ENCODE measurements at regions not wholly inside any gene's neighbourhood (a gene's known extent, or its start where the extent isn't known, plus 50 kb on each side); places are given as distances from the start of the nearest gene placed in this dataset.

- Histone ChIP-seq H2BK12ac (ENCODE audit: low read depth, low read length) (no peak overlapping the region), H3K9ac (replicated peaks in 1 of 4; ENCODE audit: extremely low read depth in 1 of 4, low read depth in 3 of 4, low read length in 3 of 4) (no peak overlapping the region), H2BK20ac (ENCODE audit: low read length) (no peak overlapping the region), H2BK120ac (replicated peaks; ENCODE audit: low read depth, low read length) (no peak overlapping the region), H3K27me3 (replicated peaks in 1 of 4; ENCODE audit: control insufficient read depth in 3 of 4, extremely low read depth in 1 of 4, insufficient read depth in 3 of 4, low read length in 3 of 4) (no peaks in the 10 kb centered on the region; a peak in 1 of 7 replicates), H3K18ac (ENCODE audit: extremely low read depth, low read length) (no peak overlapping the region), H4K5ac (ENCODE audit: insufficient read length, low read depth, low read length) (no peak overlapping the region), H4K20me1 (replicated peaks in 1 of 2; ENCODE audit: control insufficient read depth in 1 of 2, insufficient read depth in 2 of 2, low read length in 2 of 2) (no peaks in the 10 kb centered on the region), H3K23me2 (ENCODE audit: low read depth, low read length) (no peaks in the 10 kb centered on the region), H3K9me3 (ENCODE audit: insufficient read depth in 2 of 2, low read depth in 1 of 2, low read length in 1 of 2) (peaks cover 0 to 2% of the 10 kb centered on the region in 2 experiments; a peak in 1 of 4 replicates), H3K36me3 (ENCODE audit: control insufficient read depth in 2 of 4, insufficient read depth in 4 of 4, low read length in 3 of 4) (no peaks in the 10 kb centered on the region), H3K4me3 (ENCODE audit: extremely low read depth in 1 of 4, insufficient read depth in 2 of 4, low read depth in 3 of 4, low read length in 4 of 4) (no peak overlapping the region), H3K79me1 (ENCODE audit: low read depth, low read length) (no peaks in the 10 kb centered on the region), H3K4me2 (ENCODE audit: insufficient read depth in 1 of 2, low read depth in 2 of 2, low read length in 2 of 2) (no peak overlapping the region), H2AK5ac (ENCODE audit: low read depth, low read length) (no peak overlapping the region), H3K4me1 (replicated peaks in 1 of 4; ENCODE audit: control insufficient read depth in 3 of 4, insufficient read depth in 4 of 4, low read length in 3 of 4) (peaks cover 0 to 3% (median 0%) of the 10 kb centered on the region in 4 experiments; a peak in 1 of 7 replicates), H2AFZ (ENCODE audit: low read length) (no peak overlapping the region), H3K4ac (replicated peaks; ENCODE audit: insufficient read length, low read depth, low read length) (no peak overlapping the region), H3K56ac (replicated peaks; ENCODE audit: insufficient read length, low read depth, low read length) (no peak overlapping the region), H2BK5ac (ENCODE audit: low read depth, low read length) (no peak overlapping the region), H3K23ac (ENCODE audit: insufficient read length) (no peak overlapping the region), H3K14ac (ENCODE audit: insufficient read length) (no peak overlapping the region), H3K79me2 (ENCODE audit: control insufficient read depth in 1 of 2, insufficient read depth in 2 of 2, low read length in 2 of 2) (no peaks in the 10 kb centered on the region), H4K91ac (replicated peaks; ENCODE audit: insufficient read length, low read length) (no peak overlapping the region), H2BK15ac (ENCODE audit: low read length) (no peak overlapping the region), H3K27ac (ENCODE audit: low read depth, low read length) (no peak overlapping the region), H4K8ac (ENCODE audit: extremely low read depth, insufficient read depth, low read length) (no peak overlapping the region)
- CTCF ChIA-PET (ENCODE audit: partially characterized antibody), result no interaction called here
- no peak for DNase-seq (ENCODE audit: low read depth in 1 of 2, low spot score in 2 of 2)
- no peak for FAIRE-seq
- POLR2A ChIA-PET (ENCODE audit: partially characterized antibody), result no interaction called here
- no peak for TF ChIP-seq MAX (IDR thresholded peaks at IDR 0.05)
- no peak for TF ChIP-seq CHD7 (IDR thresholded peaks at IDR 0.05; ENCODE audit: insufficient replicate concordance, low read length)
Observed at GRCh38 chrX:42886519-42886918, 108.6 kb upstream of the PPP1R2C start.
